ENCODE measurements at regions not wholly inside any gene's neighbourhood (a gene's known extent, or its start where the extent isn't known, plus 50 kb on each side); places are given as distances from the start of the nearest gene placed in this dataset.

DNA sequence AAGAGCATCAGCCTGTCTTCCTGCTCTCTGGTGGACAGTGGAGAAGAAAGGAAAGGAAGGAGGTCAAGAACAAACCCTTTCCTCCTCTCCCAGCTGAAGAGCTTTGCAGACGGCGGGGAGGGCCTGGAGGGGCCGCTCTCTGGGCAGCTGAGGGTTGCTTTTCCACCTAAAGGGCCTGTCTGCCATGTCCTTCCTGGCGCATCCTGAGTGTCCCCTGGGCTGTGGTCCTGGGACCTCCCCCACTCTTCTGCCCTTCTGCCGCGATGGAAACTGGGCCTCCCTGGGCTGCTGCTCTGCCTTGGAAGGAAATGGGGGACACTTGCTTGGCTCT lies 107.0 kb downstream of the ETS2 start:
- Histone ChIP-seq H3K27ac (peak overlapping the region; percentile 56 to 80), H3K4me1 (peaks cover 10% of the 10 kb centered on the region), H3K36me3 (ENCODE audit: low read depth, missing control alignments) (no peaks in the 10 kb centered on the region), H3K4me3 (peak overlapping the region in 1 of 2 donors; percentile 9), H3K27me3 (no peaks in the 10 kb centered on the region), H3K9me3 (no peaks in the 10 kb centered on the region)
- WGBS, 2 donors: 25 to 32% methylated on average over 5 to 6 of the region's 6 CpGs
- intact Hi-C loops (cut with DNase I; ENCODE audit: low total_unique reads): no loop called here
- TF ChIP-seq POLR2A (IDR thresholded peaks at IDR 0.05): no peak
- TF ChIP-seq, protein P1, sequence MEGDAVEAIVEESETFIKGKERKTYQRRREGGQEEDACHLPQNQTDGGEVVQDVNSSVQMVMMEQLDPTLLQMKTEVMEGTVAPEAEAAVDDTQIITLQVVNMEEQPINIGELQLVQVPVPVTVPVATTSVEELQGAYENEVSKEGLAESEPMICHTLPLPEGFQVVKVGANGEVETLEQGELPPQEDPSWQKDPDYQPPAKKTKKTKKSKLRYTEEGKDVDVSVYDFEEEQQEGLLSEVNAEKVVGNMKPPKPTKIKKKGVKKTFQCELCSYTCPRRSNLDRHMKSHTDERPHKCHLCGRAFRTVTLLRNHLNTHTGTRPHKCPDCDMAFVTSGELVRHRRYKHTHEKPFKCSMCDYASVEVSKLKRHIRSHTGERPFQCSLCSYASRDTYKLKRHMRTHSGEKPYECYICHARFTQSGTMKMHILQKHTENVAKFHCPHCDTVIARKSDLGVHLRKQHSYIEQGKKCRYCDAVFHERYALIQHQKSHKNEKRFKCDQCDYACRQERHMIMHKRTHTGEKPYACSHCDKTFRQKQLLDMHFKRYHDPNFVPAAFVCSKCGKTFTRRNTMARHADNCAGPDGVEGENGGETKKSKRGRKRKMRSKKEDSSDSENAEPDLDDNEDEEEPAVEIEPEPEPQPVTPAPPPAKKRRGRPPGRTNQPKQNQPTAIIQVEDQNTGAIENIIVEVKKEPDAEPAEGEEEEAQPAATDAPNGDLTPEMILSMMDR (IDR thresholded peaks at IDR 0.05): no peak
- no peak for DNase-seq

DNA sequence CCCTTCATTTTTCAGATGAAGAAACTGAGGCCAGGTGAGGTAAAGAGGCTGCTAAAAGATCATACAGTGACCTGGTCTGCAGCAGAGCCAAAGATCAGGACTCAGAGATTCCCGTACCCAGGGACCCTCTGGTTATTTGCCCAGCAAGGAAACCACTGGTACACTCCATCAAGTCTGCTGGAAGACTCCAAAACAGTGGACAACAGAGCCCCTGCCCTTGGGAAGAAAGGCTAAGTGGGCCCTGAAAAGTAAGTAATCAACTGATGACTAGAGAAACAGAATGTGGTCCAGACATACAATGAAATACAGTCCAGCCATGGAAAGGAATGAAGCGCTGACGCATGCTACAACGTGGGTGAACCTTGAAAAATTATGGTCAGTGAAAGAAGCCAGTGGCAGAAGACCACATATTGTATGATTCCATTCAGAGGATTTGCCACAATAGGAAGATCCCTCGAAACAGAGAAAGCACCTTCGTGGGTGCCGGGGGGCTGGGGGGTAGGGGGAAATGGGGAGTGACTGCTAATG lies 106.4 kb downstream of the ETS2 start:
- TF ChIP-seq POLR2A (IDR thresholded peaks at IDR 0.05): no peak
- TF ChIP-seq, protein P1 (IDR thresholded peaks at IDR 0.05): no peak
- 86 to 94% methylated on average over 7 of the region's 7 CpGs for WGBS, 2 donors
- peaks cover 12% of the 10 kb centered on the region for H3K4me1 ChIP-seq
- no peaks in the 10 kb centered on the region for H3K9me3 ChIP-seq
- no peaks in the 10 kb centered on the region for H3K27me3 ChIP-seq
- no peaks in the 10 kb centered on the region for H3K36me3 ChIP-seq (ENCODE audit: low read depth, missing control alignments)
- DNase-seq: no peak
- intact Hi-C loops (cut with DNase I; ENCODE audit: low total_unique reads): no loop called here
- H3K4me3 ChIP-seq: no peak overlapping the region
- H3K27ac ChIP-seq: peak overlapping the region in 1 of 2 donors; percentile 80

DNA sequence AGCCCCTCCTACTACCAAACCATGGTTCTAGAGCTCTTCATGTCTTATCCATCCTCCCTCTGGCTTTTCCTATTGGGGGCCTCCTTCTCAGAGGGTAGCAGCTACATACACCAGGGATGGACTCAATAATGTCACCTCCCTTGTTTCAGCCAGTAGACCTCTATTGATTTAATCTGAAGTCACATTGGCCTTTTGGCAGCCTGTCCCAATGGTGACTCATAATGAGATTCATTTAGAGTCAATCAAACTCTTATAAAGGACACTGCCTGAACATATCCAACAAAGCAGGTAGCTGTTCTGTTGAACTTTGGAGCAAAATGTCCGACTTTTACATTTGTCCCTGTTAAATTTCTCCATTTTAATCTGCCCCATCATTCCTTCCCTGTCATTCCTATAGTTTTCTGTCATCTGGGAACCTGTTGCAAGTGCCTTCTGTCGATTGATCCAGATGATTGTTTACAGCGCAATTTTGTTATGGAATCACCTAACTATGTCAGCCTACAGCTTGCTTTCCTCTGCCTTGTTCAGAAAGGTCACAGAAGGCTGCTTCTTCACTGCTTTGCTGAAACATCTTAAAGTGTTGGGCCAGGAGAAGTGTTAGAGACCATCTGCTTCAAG lies 105.9 kb downstream of the ETS2 start:
- intact Hi-C loops (cut with DNase I; ENCODE audit: low total_unique reads): no loop called here
- no peak overlapping the region for H3K27ac ChIP-seq
- H3K27me3 ChIP-seq: no peaks in the 10 kb centered on the region
- TF ChIP-seq POLR2A (IDR thresholded peaks at IDR 0.05): no peak
- TF ChIP-seq, protein P1 (IDR thresholded peaks at IDR 0.05): no peak
- 91 to 94% methylated on average over 3 of the region's 3 CpGs for WGBS, 2 donors
- DNase-seq: no peak
- no peaks in the 10 kb centered on the region for H3K36me3 ChIP-seq (ENCODE audit: low read depth, missing control alignments)
- H3K4me3 ChIP-seq: no peak overlapping the region
- H3K4me1 ChIP-seq: peaks cover 18% of the 10 kb centered on the region
- H3K9me3 ChIP-seq: no peaks in the 10 kb centered on the region

DNA sequence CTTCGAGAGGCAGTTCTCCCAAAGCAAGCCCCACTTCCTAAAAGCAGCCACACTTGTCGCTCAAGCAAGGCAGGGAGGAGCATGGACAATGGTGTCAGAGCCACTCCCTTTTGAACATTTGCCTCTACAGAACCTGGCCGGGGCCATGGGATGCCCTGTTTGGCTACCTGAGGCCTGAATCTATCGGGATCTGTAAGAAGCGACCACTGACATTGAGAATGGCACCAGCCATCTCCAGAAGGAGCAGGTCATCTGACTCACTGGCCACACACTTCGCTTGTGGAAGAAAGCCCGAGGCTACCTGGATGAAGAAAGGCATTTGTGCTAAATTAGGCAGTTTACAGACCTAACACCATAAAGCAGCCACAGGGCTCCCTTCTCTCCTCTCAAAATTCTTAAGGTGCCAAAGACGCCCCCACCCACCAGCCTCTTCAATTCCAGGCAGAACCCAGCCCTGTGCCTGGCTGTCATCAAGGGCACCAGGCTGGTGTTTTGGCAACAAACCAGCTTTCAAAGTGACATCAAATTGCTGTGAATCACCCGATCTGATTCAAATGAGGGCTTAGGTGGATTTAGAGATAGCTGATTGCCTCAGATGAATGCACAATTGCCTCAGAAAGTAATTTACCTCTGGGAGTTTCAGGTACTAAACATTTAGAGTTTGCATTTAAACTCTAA lies 104.8 kb downstream of the ETS2 start:
- Histone ChIP-seq H3K4me1 (peaks cover 20% of the 10 kb centered on the region), H3K27me3 (no peaks in the 10 kb centered on the region), H3K27ac (no peak overlapping the region), H3K4me3 (no peak overlapping the region), H3K36me3 (ENCODE audit: low read depth, missing control alignments) (no peaks in the 10 kb centered on the region), H3K9me3 (no peaks in the 10 kb centered on the region)
- intact Hi-C loops (cut with DNase I; ENCODE audit: low total_unique reads): no loop called here
- 84 to 89% methylated on average over 7 to 9 of the region's 9 CpGs for WGBS, 2 donors
- TF ChIP-seq, protein P1 (IDR thresholded peaks at IDR 0.05): no peak
- TF ChIP-seq POLR2A (IDR thresholded peaks at IDR 0.05): no peak
- DNase-seq: no peak
